Muscle of arm (tissue), 1 donor: ENCODE measurements at regions not wholly inside any gene's neighbourhood (a gene's known extent, or its start where the extent isn't known, plus 50 kb on each side); places are given as distances from the start of the nearest gene placed in this dataset.

Experiments used
- DNase-seq: peaks from one replicate; pipeline ENCODE4 v3.0.0-alpha.2; 2013

GRCh38 chr1:218526198-218526580 is 181.1 kb downstream of the TGFB2 start:
- no peak for DNase-seq

GRCh38 chr1:218527737-218528136 is 182.6 kb downstream of the TGFB2 start:
- DNase-seq = no peak

- DNase-seq = no peak
Observed at GRCh38 chr1:218529646-218530300, 184.6 kb downstream of the TGFB2 start.

DNA sequence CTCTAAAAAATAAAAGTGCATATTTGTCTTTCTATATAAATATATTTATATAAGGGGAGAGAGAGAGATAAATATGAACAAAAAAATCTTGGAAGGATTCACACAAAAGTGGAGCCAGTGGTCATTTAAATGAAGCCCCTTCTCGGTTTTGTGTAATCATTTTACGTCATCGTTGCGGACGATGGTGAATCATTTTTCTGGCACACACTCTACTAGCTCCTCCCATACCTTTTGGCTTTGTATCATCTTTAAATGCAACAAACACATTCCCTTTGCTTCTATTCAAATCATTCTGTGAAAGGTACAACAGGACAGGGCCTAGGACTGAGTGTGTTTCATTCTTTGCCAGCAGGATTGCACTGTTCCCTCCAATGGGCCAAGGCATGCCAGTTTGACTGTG is 186.8 kb downstream of the TGFB2 start:
- DNase-seq = no peak

DNA sequence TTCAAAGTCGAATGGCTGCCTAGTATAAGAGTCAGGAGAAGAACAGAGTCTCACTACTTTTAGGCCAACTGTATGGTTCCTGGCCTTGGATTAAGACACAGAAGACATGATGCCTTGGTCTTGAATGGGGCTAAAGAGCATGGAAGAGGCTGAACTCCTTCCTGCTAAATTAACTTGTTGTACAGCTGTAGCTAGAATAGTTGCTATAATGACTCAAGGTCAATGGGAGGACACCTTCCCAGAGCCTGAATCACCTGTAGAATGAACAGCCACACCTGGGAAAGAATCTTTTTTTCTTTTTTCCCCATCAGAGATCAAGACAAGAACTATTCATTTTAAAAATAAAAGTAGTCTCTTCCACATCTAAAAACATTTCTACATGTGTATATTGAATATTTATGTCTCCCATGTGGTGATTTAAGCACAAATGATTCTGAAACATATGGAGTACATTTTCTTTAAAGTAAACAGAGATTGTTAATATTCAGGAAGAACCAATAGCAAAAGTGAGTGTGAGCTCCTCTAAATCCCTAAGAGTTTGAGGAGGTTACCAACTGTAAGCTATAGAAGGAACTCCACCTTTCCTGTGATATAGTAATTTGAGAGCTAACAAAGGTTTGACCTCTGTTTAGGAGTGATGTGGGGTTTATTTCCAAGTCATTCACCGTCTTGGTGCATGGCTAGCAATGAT is 191.3 kb downstream of the TGFB2 start:
- DNase-seq = no peak

DNA sequence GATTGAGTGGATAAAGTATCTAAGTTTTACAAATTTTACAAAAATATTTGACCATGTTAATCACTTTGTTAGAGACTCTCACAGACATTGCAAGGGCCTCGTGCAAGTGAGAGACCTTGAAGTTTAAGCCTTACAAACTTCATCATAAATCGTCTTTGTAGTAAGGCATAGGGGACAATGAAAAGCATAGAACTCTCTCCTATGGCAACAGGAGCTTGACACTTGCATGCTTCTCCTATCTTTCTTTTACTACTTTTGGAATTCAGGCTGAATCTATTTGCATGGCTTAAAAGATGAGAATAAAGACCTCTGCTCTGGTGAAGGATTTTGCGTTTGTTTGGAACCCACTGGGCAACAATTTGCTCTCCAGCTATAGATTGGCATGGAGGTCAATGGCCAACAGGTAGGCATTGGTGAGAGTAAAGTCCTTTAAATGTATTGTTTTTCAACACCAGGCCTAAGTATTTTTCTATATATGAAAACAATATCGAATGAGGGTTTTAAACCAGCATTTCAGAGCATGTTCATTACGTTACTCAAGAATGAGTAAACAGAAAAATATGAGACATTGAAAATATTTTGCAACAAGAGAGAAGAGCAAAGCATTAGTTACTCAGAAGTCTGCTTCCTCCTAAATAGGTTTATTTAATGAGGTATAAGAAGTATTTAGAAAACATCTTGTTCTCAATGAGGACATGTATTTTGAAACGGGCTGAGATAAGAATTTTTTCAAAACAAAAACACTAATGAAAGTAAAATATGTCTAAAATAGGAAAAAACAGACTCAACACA is 192.2 kb downstream of the TGFB2 start:
- no peak for DNase-seq

- no peak for DNase-seq
Observed at GRCh38 chr1:218538341-218538740, 193.2 kb downstream of the TGFB2 start.

GRCh38 chr1:218546314-218546713 is 201.2 kb downstream of the TGFB2 start:
- DNase-seq = no peak

DNA sequence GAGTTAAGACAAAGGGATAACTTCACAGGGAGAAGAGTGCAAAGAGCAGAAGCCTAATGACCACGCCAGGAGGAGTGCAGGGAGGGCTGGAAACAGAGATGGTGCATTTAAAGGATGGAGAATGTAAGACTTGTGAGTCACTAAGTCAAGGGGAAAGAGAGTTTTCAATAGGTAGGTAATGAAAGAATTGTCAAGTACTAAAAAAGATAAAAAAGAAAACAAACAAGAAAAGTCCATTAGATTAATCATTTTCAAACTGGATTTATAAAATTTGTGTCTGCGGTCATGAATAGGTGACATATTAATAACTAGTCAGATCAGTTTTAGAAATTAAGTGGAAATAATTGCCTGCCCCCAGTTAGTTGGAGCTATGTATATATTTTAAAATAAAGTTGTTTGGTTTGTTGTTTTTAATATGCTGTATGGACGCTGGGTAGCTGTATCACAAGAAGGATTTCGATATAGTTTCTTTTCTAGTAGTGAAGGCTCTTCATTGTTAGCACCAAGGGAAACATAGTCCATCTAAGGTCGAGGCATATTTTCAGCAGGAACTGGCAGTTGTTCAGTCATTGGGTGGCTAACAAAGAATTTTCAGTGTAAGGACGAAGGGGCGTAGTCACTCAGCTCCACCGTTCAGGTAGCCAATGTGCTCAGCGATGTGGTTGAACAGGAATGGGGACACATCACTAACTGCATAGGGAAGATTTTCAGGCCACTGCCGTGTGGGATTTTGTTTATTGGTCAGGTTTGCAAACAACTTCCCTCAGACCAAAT is 203.0 kb downstream of the TGFB2 start:
- no peak for DNase-seq

DNA sequence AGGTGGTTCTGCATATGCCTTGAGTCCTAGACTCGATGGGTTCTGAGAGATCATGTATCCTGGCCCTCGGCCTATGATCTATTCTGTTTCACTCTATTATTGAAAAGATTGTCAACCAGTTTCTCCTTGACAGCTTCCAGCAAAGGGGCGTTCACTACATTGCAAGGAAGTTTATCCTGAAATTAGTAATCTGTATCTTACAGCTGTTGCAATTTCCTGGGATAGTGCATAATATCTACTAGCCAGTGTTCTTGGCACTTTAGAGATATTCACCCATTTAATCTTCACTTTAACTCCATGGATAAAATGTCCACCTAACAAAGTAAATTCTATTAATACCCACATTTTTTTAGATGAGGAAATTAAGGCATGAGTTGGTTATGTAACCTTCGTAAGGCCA is 203.6 kb downstream of the TGFB2 start:
- DNase-seq = no peak

- DNase-seq = no peak
Observed at GRCh38 chr1:218553197-218553596, 208.1 kb downstream of the TGFB2 start.

- DNase-seq = no peak
Observed at GRCh38 chr1:218556016-218556415, 210.9 kb downstream of the TGFB2 start.

DNA sequence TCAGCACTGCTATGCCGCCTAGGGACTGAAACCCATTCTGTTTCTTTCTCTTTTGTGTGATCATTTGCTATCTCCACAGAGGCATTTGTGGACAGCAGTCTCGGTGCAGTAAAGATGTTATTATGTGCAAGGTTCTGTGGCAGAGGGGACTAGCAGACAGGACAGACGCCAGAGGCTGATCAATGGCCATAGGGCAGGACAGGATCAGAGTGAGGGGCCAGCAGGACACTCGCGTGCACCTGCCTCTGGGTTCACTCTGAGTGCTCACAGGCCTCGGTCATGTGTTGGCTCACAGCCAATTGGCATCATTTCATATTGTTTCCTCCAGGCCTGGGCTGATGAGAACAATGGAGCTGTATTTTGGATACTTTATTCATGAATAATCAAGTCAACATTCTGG is 212.6 kb downstream of the TGFB2 start:
- peak; percentile 85 for DNase-seq

DNA sequence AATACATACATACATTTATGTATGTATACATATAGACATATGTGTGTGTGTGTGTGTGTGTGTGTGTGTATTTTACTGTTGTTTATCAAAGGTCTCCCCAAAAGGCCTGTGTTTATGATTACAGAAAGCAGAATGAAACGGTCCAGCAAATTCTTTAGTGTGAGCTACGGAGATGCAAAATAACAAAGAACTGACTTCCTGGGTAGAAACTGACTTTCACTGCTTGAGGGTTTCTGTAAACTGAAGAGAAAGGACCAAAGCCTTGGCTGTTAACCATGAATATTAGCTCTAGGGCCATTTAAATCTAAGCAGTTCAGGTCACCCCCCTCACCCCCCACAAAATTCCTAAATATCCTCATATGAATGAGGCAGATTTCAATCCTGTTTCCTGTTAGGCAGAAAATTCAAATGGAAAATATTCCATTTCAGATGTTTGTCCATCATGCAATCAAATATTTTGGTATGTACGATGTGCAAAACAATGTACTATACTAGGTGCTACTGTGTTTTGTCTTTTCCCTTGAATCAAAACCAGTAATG is 213.2 kb downstream of the TGFB2 start:
- DNase-seq = no peak

DNA sequence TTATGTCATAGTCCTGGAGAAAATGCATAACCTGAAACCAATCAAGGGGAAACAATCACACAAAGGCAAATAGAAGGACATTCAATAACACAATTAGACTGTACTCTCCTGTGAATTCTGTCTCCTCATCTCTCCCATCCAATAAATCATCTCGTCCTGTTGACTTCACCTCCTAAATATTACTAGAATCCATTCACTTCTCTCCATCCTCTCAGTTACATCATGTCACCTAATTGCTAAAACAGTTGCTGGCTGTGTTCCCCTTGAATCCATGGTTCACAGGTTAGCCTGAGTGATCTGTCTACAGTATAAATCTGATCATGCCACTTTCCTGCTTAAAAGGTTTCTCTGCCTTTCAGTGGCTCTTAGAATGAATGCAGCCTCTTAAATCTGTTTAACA is 220.2 kb downstream of the TGFB2 start:
- DNase-seq = no peak

GRCh38 chr1:218568962-218569550 is 223.9 kb downstream of the TGFB2 start:
- no peak for DNase-seq

- DNase-seq = no peak
Observed at GRCh38 chr1:218570456-218570855, 225.3 kb downstream of the TGFB2 start.

- DNase-seq = no peak
Observed at GRCh38 chr1:218571491-218571890, 226.4 kb downstream of the TGFB2 start.

GRCh38 chr1:218572050-218572449 is 226.9 kb downstream of the TGFB2 start:
- peak; percentile 73 for DNase-seq

GRCh38 chr1:218573925-218574324 is 228.8 kb downstream of the TGFB2 start:
- no peak for DNase-seq

GRCh38 chr1:218575079-218575478 is 229.9 kb downstream of the TGFB2 start:
- DNase-seq = no peak

DNA sequence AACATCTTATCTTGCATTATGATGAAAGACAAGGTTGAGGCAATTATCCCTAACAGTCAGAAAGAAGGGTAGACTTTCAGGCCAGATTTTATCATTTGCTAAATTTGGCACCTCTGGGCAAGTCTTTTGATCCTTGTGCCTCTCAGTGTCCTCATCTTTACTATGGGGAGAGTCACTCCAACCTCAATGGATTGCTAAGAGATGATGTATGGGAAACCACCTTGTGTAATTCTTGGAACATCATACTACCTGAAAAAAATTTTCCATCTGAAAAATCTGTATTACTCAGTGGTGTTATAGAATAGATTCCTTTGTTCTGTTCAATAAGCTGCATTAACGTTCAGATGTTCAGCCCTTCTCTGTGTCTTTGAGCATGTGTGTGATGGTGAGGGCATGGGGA is 230.7 kb downstream of the TGFB2 start:
- no peak for DNase-seq
